D721Med (cell line): ENCODE measurements at regions not wholly inside any gene's neighbourhood (a gene's known extent, or its start where the extent isn't known, plus 50 kb on each side); places are given as distances from the start of the nearest gene placed in this dataset.

Source experiments
- DNase-seq: peaks from one replicate; pipeline ENCODE4 v3.0.0; 2011; ENCODE audit warnings: low spot score; ENCODE audit not compliant: insufficient read length
- FAIRE-seq: peaks from 2 replicates; lab custom pipeline; 2011; peaks lifted over from hg19 to GRCh38; lab: Jason Lieb, UNC
- TF ChIP-seq, protein P1 (sequence below): IDR thresholded peaks from 2 replicates; pipeline ENCODE4 v1.5.1; 2012; ENCODE audit warnings: mild to moderate bottlenecking, control low read depth; ENCODE audit not compliant: insufficient read depth; ENCODE audit errors: missing control alignments

DNA sequence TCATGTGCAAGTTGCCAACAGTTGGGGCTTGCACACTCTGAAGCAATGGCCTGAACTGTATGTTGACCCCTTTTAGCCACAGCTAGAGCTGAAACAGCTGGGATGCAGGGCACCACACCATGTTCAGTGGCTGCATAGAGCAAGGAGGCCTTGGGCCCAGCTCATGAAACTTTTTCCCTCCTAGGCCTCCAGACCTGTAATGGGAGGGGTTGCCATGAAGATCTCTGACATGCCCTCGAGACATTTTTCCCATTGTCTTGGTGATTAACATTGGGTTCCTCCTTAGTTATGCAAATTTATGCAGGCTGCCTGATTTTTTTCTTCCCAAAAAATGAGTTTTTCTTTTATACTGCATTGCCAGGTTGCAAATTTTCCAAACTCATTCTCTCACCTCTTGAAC, 165.1 kb upstream of the PRR20A start:
- TF ChIP-seq, protein P1, sequence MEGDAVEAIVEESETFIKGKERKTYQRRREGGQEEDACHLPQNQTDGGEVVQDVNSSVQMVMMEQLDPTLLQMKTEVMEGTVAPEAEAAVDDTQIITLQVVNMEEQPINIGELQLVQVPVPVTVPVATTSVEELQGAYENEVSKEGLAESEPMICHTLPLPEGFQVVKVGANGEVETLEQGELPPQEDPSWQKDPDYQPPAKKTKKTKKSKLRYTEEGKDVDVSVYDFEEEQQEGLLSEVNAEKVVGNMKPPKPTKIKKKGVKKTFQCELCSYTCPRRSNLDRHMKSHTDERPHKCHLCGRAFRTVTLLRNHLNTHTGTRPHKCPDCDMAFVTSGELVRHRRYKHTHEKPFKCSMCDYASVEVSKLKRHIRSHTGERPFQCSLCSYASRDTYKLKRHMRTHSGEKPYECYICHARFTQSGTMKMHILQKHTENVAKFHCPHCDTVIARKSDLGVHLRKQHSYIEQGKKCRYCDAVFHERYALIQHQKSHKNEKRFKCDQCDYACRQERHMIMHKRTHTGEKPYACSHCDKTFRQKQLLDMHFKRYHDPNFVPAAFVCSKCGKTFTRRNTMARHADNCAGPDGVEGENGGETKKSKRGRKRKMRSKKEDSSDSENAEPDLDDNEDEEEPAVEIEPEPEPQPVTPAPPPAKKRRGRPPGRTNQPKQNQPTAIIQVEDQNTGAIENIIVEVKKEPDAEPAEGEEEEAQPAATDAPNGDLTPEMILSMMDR: no peak
- DNase-seq (no peak), FAIRE-seq (no peak)

DNA sequence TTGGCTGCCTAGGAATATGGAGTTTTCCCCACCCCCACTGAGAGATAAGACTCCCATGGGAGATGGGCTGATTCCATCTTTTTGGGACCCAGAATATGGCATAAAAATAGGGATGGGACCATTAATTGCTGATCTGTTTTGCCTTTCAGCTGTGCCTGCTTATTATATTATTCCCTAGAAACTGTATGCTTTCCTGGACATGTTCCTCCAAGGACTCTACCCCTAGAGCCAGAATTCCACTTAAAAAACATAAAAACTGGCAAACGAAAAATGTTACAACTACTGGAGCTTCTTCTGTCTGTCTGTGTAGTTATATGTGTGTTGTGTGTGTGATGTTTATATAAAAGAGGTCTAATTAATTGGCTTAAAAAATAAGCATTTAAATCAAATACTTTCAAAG, 159.9 kb upstream of the PRR20A start:
- no peak for FAIRE-seq
- DNase-seq: no peak
- TF ChIP-seq, protein P1: no peak

DNA sequence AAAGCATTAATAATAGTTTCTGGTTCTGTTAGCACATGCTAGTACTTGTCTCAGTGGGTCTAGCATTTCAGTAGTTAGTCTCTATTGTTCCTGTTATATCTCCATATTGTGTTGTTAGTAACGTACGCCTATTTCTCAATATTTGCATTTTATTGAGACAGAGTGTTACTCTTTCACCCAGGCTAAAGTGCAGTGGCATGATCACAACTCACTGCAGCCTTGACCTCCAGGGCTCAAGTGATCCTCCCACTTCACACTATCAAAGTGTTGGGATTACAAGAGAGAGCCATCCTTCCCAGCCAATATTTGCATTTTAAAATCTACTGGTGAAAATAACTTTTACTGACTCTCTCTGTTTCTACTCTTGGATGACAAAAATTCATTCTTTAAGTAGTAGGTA, 154.6 kb upstream of the PRR20A start:
- no peak for DNase-seq
- no peak for FAIRE-seq
- TF ChIP-seq, protein P1: no peak

DNA sequence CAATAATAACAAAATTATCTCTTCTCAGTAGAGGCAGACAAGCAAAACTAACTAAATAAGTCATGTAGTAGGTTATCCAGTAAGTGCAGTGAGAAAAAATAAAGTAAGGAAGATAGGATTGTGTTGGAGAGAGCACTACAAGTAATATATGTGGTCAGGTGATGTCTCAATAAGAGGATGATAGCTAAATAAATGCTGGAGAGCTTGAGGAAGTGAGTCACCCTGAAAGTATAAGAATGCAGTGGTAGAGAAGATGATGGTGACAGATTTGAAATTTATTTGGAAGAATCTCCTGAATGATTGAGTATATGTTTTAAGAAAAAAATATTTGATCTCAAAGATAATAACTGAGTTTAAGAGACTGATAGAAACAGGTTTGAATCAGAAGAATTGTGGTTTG, 152.2 kb upstream of the PRR20A start:
- TF ChIP-seq, protein P1: no peak
- DNase-seq (no peak), FAIRE-seq (no peak)

DNA sequence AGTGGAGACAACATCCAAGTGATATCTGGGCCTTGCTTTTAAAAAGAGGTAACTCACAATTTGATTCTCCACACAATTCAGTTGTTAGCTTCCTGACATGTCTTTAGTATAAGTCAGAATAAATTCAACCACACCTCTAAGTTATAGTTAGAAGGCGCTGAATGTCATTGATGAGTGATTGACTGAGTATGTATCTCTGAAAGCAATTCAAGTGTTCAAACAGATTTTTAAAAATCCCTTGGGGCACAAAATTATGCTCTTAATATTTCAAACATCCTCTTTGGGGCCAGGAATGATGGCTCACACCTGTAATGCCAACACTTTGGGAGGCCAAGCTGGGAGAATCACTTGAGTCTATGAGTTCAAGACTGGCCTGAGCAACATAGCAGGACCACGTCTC, 137.0 kb upstream of the PRR20A start:
- FAIRE-seq: no peak
- no peak for DNase-seq
- TF ChIP-seq, protein P1: no peak

DNA sequence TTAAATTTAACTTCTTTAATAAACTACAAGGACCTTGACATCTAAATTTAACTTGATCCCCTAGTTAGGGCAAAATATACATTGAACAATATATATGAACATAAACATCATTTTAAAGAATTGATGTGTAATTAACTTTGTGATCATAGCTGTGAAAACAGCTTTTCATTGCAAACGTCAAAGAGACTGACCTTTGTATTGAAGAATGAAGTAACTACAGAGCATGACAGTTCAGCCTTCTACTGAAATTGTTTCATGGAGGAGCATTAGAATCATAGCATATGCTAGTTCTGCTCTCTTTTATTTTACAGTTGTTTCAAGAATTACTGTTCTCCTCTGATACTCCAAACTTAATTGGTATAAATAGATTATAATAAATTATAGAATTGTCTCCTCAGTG, 123.4 kb upstream of the PRR20A start:
- no peak for FAIRE-seq
- TF ChIP-seq, protein P1: no peak

DNA sequence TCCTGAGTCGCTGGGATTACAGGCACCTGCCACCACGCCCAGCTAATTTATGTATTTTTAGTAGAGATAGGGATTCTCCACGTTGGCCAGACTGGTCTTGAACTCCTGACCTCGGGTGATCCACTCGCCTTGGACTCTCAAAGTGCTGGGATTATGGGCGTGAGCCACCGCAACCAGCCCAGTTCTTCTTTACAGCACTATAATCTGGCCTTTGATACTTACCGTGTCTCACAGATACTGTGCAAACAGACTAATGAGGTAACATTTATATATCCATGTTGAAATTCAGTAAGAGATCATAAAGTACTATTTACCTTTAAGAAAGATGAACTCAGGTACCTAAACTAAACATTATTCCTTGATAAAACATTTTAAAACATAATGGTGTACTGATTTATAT, 121.8 kb upstream of the PRR20A start:
- DNase-seq: no peak
- FAIRE-seq: no peak
- TF ChIP-seq, protein P1: no peak

More for the DNA sequence above, 123.4 kb upstream of the PRR20A start:
- no peak for DNase-seq
